Muscle of back (tissue), 3 donors: ENCODE measurements at regions not wholly inside any gene's neighbourhood (a gene's known extent, or its start where the extent isn't known, plus 50 kb on each side); places are given as distances from the start of the nearest gene placed in this dataset.

ENCODE experiments used
- DNase-seq, 3 donors: peaks; one replicate each; pipeline versions ENCODE4 v3.0.0 to v3.0.0-alpha.2; 2013

- no peak for DNase-seq
Measured at GRCh38 chr22:49158741-49159564, 668.7 kb downstream of the BRD1 start.

- no peak for DNase-seq
Measured at GRCh38 chr22:49157529-49158339, 669.9 kb downstream of the BRD1 start.

- DNase-seq = no peak
Measured at GRCh38 chr22:49156662-49157285, 670.9 kb downstream of the BRD1 start.

- no peak for DNase-seq
Measured at GRCh38 chr22:49155770-49156580, 671.7 kb downstream of the BRD1 start.

- DNase-seq = no peak
Measured at GRCh38 chr22:49155039-49155769, 672.5 kb downstream of the BRD1 start.

- DNase-seq = no peak
Measured at GRCh38 chr22:49154433-49154832, 673.2 kb downstream of the BRD1 start.

GRCh38 chr22:49153921-49154320 is 673.8 kb downstream of the BRD1 start:
- no peak for DNase-seq

GRCh38 chr22:49152939-49153770 is 674.5 kb downstream of the BRD1 start:
- DNase-seq = no peak

- DNase-seq = no peak
Measured at GRCh38 chr22:49152127-49152938, 675.3 kb downstream of the BRD1 start.

GRCh38 chr22:49151256-49152126 is 676.2 kb downstream of the BRD1 start:
- no peak for DNase-seq

GRCh38 chr22:49150801-49151221 is 676.9 kb downstream of the BRD1 start:
- DNase-seq = no peak

GRCh38 chr22:49149721-49150608 is 677.7 kb downstream of the BRD1 start:
- DNase-seq = no peak

GRCh38 chr22:49148895-49149418 is 678.7 kb downstream of the BRD1 start:
- no peak for DNase-seq

GRCh38 chr22:49147617-49148175 is 680.0 kb downstream of the BRD1 start:
- no peak for DNase-seq

- DNase-seq = no peak
Measured at GRCh38 chr22:49147171-49147570, 680.5 kb downstream of the BRD1 start.

GRCh38 chr22:49146511-49146910 is 681.2 kb downstream of the BRD1 start:
- no peak for DNase-seq
